ENCODE measurements at regions not wholly inside any gene's neighbourhood (a gene's known extent, or its start where the extent isn't known, plus 50 kb on each side); places are given as distances from the start of the nearest gene placed in this dataset.

DNA sequence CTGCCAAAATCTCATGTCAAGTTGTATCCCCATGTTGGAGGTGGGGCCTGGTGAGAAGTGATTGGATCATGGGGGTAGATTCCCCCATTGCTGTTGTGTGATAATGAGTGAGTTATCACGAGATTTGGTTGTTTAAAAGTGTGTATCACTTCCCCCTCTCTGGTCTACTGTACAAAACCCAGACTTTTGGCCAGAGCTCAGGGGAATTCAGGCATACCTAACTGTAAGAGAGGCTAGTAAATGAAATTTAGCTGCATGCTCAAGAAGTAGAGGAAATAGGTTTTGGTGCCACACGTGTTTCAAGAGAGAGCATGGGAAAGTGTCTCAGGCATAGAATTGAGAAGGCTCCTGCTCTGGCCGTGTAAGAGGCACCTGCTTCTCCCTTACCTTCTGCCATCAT is 190.5 kb upstream of the GALNTL6 start:
- Histone ChIP-seq H3K9ac (replicated peaks; ENCODE audit: extremely low read depth, insufficient read depth, low read length) (no peak overlapping the region), H3K27ac (ENCODE audit: insufficient read depth, low read depth, low read length) (no peak overlapping the region), H3K4me1 (ENCODE audit: control insufficient read depth, extremely low read depth, insufficient read depth, low read length) (no peaks in the 10 kb centered on the region), H4K20me1 (replicated peaks; ENCODE audit: control insufficient read depth, extremely low read depth, insufficient read depth, low read length) (no peaks in the 10 kb centered on the region), H3K4me2 (ENCODE audit: insufficient read depth, low read length) (no peak overlapping the region), H3K9me1 (replicated peaks; ENCODE audit: control insufficient read depth, extremely low read depth, insufficient read depth, low read length) (no peaks in the 10 kb centered on the region), H3K27me3 (ENCODE audit: control insufficient read depth in 2 of 2, insufficient read depth in 2 of 2, low read length in 2 of 2) (no peaks in the 10 kb centered on the region), H2AFZ (ENCODE audit: low read depth, low read length) (no peak overlapping the region), H3K36me3 (ENCODE audit: control insufficient read depth in 2 of 2, extremely low read depth in 1 of 2, insufficient read depth in 2 of 2, low read length in 2 of 2) (no peaks in the 10 kb centered on the region), H3K79me2 (ENCODE audit: control insufficient read depth, insufficient read depth, low read length) (no peaks in the 10 kb centered on the region), H3K9me3 (replicated peaks; ENCODE audit: control insufficient read depth, insufficient read depth, low read length) (peaks cover 1% of the 10 kb centered on the region), H3K4me3 (replicated peaks in 1 of 3; ENCODE audit: insufficient read depth in 1 of 3, low read depth in 1 of 3, low read length in 3 of 3) (no peak overlapping the region)
- POLR2A ChIA-PET: no interaction called here
- CTCF ChIA-PET: no interaction called here
- no peak for FAIRE-seq
- no peak for DNase-seq (ENCODE audit: low read depth, low spot score)
- intact Hi-C loops (cut with micrococcal nuclease) (no loop called here), dilution Hi-C loops (cut with MboI; ENCODE audit: extremely low pct_ligation_motif_present, low sequenced_read_pairs) (no loop called here)
- TF ChIP-seq FOS (IDR thresholded peaks at IDR 0.05; ENCODE audit: borderline replicate concordance, insufficient read depth, low read length) (no peak), POLR2AphosphoS5 (IDR thresholded peaks at IDR 0.05; ENCODE audit: insufficient read depth, low read depth, low read length) (no peak), POLR2A (IDR thresholded peaks at IDR 0.05; ENCODE audit: low read depth, low read length) (no peak), EZH2 (IDR thresholded peaks at IDR 0.05; ENCODE audit: borderline replicate concordance, low read depth, low read length, severe bottlenecking) (no peak), JUN (IDR thresholded peaks at IDR 0.05; ENCODE audit: borderline replicate concordance, insufficient read depth, insufficient read length, low read depth) (no peak), GATA2 (IDR thresholded peaks at IDR 0.05; ENCODE audit: insufficient read depth, insufficient read length, low read depth, low read length) (no peak), MYC (IDR thresholded peaks at IDR 0.05; ENCODE audit: low read depth, low read length) (no peak)
- TF ChIP-seq, protein P1, sequence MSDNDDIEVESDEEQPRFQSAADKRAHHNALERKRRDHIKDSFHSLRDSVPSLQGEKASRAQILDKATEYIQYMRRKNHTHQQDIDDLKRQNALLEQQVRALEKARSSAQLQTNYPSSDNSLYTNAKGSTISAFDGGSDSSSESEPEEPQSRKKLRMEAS (IDR thresholded peaks at IDR 0.05; ENCODE audit: insufficient read depth, insufficient read length): no peak
- TF ChIP-seq, protein P2, sequence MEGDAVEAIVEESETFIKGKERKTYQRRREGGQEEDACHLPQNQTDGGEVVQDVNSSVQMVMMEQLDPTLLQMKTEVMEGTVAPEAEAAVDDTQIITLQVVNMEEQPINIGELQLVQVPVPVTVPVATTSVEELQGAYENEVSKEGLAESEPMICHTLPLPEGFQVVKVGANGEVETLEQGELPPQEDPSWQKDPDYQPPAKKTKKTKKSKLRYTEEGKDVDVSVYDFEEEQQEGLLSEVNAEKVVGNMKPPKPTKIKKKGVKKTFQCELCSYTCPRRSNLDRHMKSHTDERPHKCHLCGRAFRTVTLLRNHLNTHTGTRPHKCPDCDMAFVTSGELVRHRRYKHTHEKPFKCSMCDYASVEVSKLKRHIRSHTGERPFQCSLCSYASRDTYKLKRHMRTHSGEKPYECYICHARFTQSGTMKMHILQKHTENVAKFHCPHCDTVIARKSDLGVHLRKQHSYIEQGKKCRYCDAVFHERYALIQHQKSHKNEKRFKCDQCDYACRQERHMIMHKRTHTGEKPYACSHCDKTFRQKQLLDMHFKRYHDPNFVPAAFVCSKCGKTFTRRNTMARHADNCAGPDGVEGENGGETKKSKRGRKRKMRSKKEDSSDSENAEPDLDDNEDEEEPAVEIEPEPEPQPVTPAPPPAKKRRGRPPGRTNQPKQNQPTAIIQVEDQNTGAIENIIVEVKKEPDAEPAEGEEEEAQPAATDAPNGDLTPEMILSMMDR (IDR thresholded peaks at IDR 0.05; ENCODE audit: extremely low read depth in 1 of 2, insufficient read depth in 1 of 2, low read depth in 1 of 2, low read length in 2 of 2): no peak
- no TSS peak for BruUV-seq (replicated peaks)
